ENCODE measurements at regions not wholly inside any gene's neighbourhood (a gene's known extent, or its start where the extent isn't known, plus 50 kb on each side); places are given as distances from the start of the nearest gene placed in this dataset.

- WGBS (ENCODE audit: insufficient coverage), result 85% methylated on average over 3 of the region's 8 CpGs
- H3K9ac ChIP-seq (ENCODE audit: low read length), result no peak overlapping the region
- H4K20me1 ChIP-seq (ENCODE audit: control insufficient read depth, insufficient read depth, low read length, poor library complexity, severe bottlenecking), result no peaks in the 10 kb centered on the region
- H3K79me2 ChIP-seq (ENCODE audit: control insufficient read depth, insufficient read depth, low read length), result no peaks in the 10 kb centered on the region
- H3K9me3 ChIP-seq (ENCODE audit: control extremely low read depth in 1 of 3, control insufficient read depth in 2 of 3, insufficient read depth in 1 of 3, low read length in 2 of 3), result peaks cover 0 to 14% (median 0%) of the 10 kb centered on the region in 3 donors
- H3K27ac Mint-ChIP-seq, result no peak overlapping the region
- no peaks in the 10 kb centered on the region for H3K4me1 ChIP-seq (ENCODE audit: control insufficient read depth in 2 of 2, insufficient read depth in 2 of 2, low read length in 2 of 2)
- no peaks in the 10 kb centered on the region for H3K27me3 ChIP-seq (replicated peaks in 1 of 4; ENCODE audit: control extremely low read depth in 1 of 4, control insufficient read depth in 3 of 4, insufficient read depth in 4 of 4, low read length in 3 of 4)
- no peak for ATAC-seq (ENCODE audit: low read depth)
- ChIA-PET POLR2A (no interaction called here), CTCF (no interaction called here)
- H3K4me1 Mint-ChIP-seq, result no peaks in the 10 kb centered on the region
- no peaks in the 10 kb centered on the region for H3K27me3 Mint-ChIP-seq
- no peak overlapping the region for H3K4me3 ChIP-seq (ENCODE audit: control extremely low read depth in 1 of 5, extremely low read depth in 1 of 5, insufficient read depth in 1 of 5, low read depth in 2 of 5, low read length in 4 of 5)
- TF ChIP-seq EZH2 (IDR thresholded peaks at IDR 0.05; ENCODE audit: borderline replicate concordance, insufficient read depth, low read depth, low read length, poor library complexity, severe bottlenecking), result no peak
- TF ChIP-seq, protein P1, sequence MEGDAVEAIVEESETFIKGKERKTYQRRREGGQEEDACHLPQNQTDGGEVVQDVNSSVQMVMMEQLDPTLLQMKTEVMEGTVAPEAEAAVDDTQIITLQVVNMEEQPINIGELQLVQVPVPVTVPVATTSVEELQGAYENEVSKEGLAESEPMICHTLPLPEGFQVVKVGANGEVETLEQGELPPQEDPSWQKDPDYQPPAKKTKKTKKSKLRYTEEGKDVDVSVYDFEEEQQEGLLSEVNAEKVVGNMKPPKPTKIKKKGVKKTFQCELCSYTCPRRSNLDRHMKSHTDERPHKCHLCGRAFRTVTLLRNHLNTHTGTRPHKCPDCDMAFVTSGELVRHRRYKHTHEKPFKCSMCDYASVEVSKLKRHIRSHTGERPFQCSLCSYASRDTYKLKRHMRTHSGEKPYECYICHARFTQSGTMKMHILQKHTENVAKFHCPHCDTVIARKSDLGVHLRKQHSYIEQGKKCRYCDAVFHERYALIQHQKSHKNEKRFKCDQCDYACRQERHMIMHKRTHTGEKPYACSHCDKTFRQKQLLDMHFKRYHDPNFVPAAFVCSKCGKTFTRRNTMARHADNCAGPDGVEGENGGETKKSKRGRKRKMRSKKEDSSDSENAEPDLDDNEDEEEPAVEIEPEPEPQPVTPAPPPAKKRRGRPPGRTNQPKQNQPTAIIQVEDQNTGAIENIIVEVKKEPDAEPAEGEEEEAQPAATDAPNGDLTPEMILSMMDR (IDR thresholded peaks at IDR 0.05), result no peak
- intact Hi-C loops (cut with micrococcal nuclease), result no loop called here
- no peaks in the 10 kb centered on the region for H3K9me3 Mint-ChIP-seq (ENCODE audit: insufficient read depth)
- H3K27ac ChIP-seq (ENCODE audit: low read length in 2 of 2), result no peak overlapping the region
- no peak overlapping the region for H3K4me3 Mint-ChIP-seq
- no peak overlapping the region for H3K4me2 ChIP-seq (replicated peaks; ENCODE audit: low read depth, low read length, poor library complexity, severe bottlenecking)
- no peak for DNase-seq
- H2AFZ ChIP-seq (ENCODE audit: insufficient read depth, low read depth, low read length, poor library complexity, severe bottlenecking), result no peak overlapping the region
- H3K36me3 ChIP-seq (replicated peaks in 1 of 2; ENCODE audit: control extremely low read depth in 1 of 2, control insufficient read depth in 1 of 2, extremely low read depth in 1 of 2, insufficient read depth in 2 of 2, low read length in 1 of 2), result no peaks in the 10 kb centered on the region
Measured at GRCh38 chr12:127241072-127241817, 1025.7 kb upstream of the TMEM132C start.

- intact Hi-C loops (cut with micrococcal nuclease), result no loop called here
- Histone ChIP-seq H4K20me1 (ENCODE audit: control insufficient read depth, insufficient read depth, low read length, poor library complexity, severe bottlenecking) (no peaks in the 10 kb centered on the region), H3K9ac (ENCODE audit: low read length) (no peak overlapping the region), H3K27me3 (replicated peaks in 1 of 4; ENCODE audit: control extremely low read depth in 1 of 4, control insufficient read depth in 3 of 4, insufficient read depth in 4 of 4, low read length in 3 of 4) (no peaks in the 10 kb centered on the region), H3K36me3 (replicated peaks in 1 of 2; ENCODE audit: control extremely low read depth in 1 of 2, control insufficient read depth in 1 of 2, extremely low read depth in 1 of 2, insufficient read depth in 2 of 2, low read length in 1 of 2) (no peaks in the 10 kb centered on the region), H3K4me1 (ENCODE audit: control insufficient read depth in 2 of 2, insufficient read depth in 2 of 2, low read length in 2 of 2) (no peaks in the 10 kb centered on the region), H3K79me2 (ENCODE audit: control insufficient read depth, insufficient read depth, low read length) (no peaks in the 10 kb centered on the region), H3K9me3 (ENCODE audit: control extremely low read depth in 1 of 3, control insufficient read depth in 2 of 3, insufficient read depth in 1 of 3, low read length in 2 of 3) (peaks cover 0 to 10% (median 0%) of the 10 kb centered on the region in 3 donors), H3K4me3 (ENCODE audit: control extremely low read depth in 1 of 5, extremely low read depth in 1 of 5, insufficient read depth in 1 of 5, low read depth in 2 of 5, low read length in 4 of 5) (no peak overlapping the region), H2AFZ (ENCODE audit: insufficient read depth, low read depth, low read length, poor library complexity, severe bottlenecking) (no peak overlapping the region), H3K27ac (ENCODE audit: low read length in 2 of 2) (no peak overlapping the region), H3K4me2 (replicated peaks; ENCODE audit: low read depth, low read length, poor library complexity, severe bottlenecking) (no peak overlapping the region)
- no peaks in the 10 kb centered on the region for H3K27me3 Mint-ChIP-seq
- peaks cover 4% of the 10 kb centered on the region for H3K9me3 Mint-ChIP-seq (ENCODE audit: insufficient read depth)
- ATAC-seq (ENCODE audit: low read depth), result no peak
- TF ChIP-seq EZH2 (IDR thresholded peaks at IDR 0.05; ENCODE audit: borderline replicate concordance, insufficient read depth, low read depth, low read length, poor library complexity, severe bottlenecking), result no peak
- TF ChIP-seq, protein P1 (IDR thresholded peaks at IDR 0.05), result no peak
- CTCF ChIA-PET, result no interaction called here
- no CpG with 5 or more reads among the region's 1 CpG for WGBS (ENCODE audit: insufficient coverage)
- no peaks in the 10 kb centered on the region for H3K4me1 Mint-ChIP-seq
- no peak overlapping the region for H3K4me3 Mint-ChIP-seq
- no peak overlapping the region for H3K27ac Mint-ChIP-seq
- no peak for DNase-seq
- POLR2A ChIA-PET, result no interaction called here
Measured at GRCh38 chr12:127245009-127245408, 1022.0 kb upstream of the TMEM132C start.

All from B cell (primary cell).